Adrenal gland (tissue), 5 donors: ENCODE measurements at regions not wholly inside any gene's neighbourhood (a gene's known extent, or its start where the extent isn't known, plus 50 kb on each side); places are given as distances from the start of the nearest gene placed in this dataset.

Experiments
- CTCF ChIP-seq, 6 experiments: fragments of 450-650 bp in 4 of 6; fragments of 200-600 bp in 2 of 6; sonication (generic) in 1 of 6; IDR thresholded peaks; 1 replicate in 5 of 6; 2 replicates in 1 of 6; pipeline versions ENCODE4 v1.5.1 to v1.8.0; 2016 to 2021; ENCODE audit warnings: antibody characterized with exemption in 6 of 6, mild to moderate bottlenecking in 2 of 6, moderate library complexity in 1 of 6
- POLR2A ChIP-seq, 2 donors: fragments of 450-650 bp; IDR thresholded peaks; one replicate each; pipeline ENCODE4 v1.6.1; 2017; ENCODE audit warnings: antibody characterized with exemption in 2 of 2, mild to moderate bottlenecking in 2 of 2, moderate library complexity in 1 of 2
- donor health status: DM: no; HTN: no; CAD: no.

GRCh38 chr19:33960566-33960965, 163.9 kb downstream of the KCTD15 start:
- TF ChIP-seq CTCF (IDR thresholded peaks at IDR 0.05), result no peak
- no peak for TF ChIP-seq POLR2A (IDR thresholded peaks at IDR 0.05)
